ENCODE measurements at regions not wholly inside any gene's neighbourhood (a gene's known extent, or its start where the extent isn't known, plus 50 kb on each side); places are given as distances from the start of the nearest gene placed in this dataset.

GRCh38 chr9:115575147-115575546 lies 457.2 kb upstream of the TNC start:
- TF ChIP-seq MAX (IDR thresholded peaks at IDR 0.05) (no peak), REST (IDR thresholded peaks at IDR 0.05; ENCODE audit: low read depth) (no peak), RAD21 (IDR thresholded peaks at IDR 0.05; ENCODE audit: low read depth) (no peak), YY1 (IDR thresholded peaks at IDR 0.05; ENCODE audit: low read depth) (no peak), CEBPB (IDR thresholded peaks at IDR 0.05) (no peak)

GRCh38 chr9:115587310-115587709 lies 469.4 kb upstream of the TNC start:
- no peak for TF ChIP-seq USF1 (IDR thresholded peaks at IDR 0.05)

- no peak for TF ChIP-seq MAX (IDR thresholded peaks at IDR 0.05)
- 0 out of 2 replicates have a peak, but pooled peaks have one; percentile 46 for TF ChIP-seq NFIC (IDR thresholded peaks at IDR 0.05)
- no peak for TF ChIP-seq USF1 (IDR thresholded peaks at IDR 0.05)
These were observed 472.1 kb upstream of the TNC start for GRCh38 chr9:115590011-115590410.

- TF ChIP-seq FOXM1 (IDR thresholded peaks at IDR 0.05; ENCODE audit: borderline replicate concordance, low read depth) (no peak), NFIC (IDR thresholded peaks at IDR 0.05) (peak; percentile 39), MAX (IDR thresholded peaks at IDR 0.05) (peak; percentile 40; the same call in 1 of the 2 replicates), RAD21 (IDR thresholded peaks at IDR 0.05; ENCODE audit: low read depth) (peak; percentile 93)
These were observed 473.6 kb upstream of the TNC start for GRCh38 chr9:115591584-115591984.

GRCh38 chr9:115593587-115594091 lies 475.7 kb upstream of the TNC start:
- TF ChIP-seq CEBPB (IDR thresholded peaks at IDR 0.05): no peak
- peak; percentile 86 for TF ChIP-seq RAD21 (IDR thresholded peaks at IDR 0.05; ENCODE audit: low read depth)

- TF ChIP-seq YY1 (IDR thresholded peaks at IDR 0.05; ENCODE audit: low read depth): no peak
- no peak for TF ChIP-seq EGR1 (IDR thresholded peaks at IDR 0.05)
- TF ChIP-seq TCF12 (IDR thresholded peaks at IDR 0.05; ENCODE audit: low read depth): no peak
- no peak for TF ChIP-seq TEAD4 (IDR thresholded peaks at IDR 0.05)
- no peak for TF ChIP-seq CEBPB (IDR thresholded peaks at IDR 0.05)
- no peak for TF ChIP-seq ZBTB7A (IDR thresholded peaks at IDR 0.05; ENCODE audit: low read depth)
- no peak for TF ChIP-seq REST (IDR thresholded peaks at IDR 0.05; ENCODE audit: low read depth)
- no peak for TF ChIP-seq NFIC (IDR thresholded peaks at IDR 0.05)
- TF ChIP-seq USF1 (IDR thresholded peaks at IDR 0.05): no peak
- no peak for TF ChIP-seq MAX (IDR thresholded peaks at IDR 0.05)
- no peak for TF ChIP-seq RAD21 (IDR thresholded peaks at IDR 0.05; ENCODE audit: low read depth)
- no peak for TF ChIP-seq TAF1 (IDR thresholded peaks at IDR 0.05; ENCODE audit: low read depth)
- no peak for TF ChIP-seq EP300 (IDR thresholded peaks at IDR 0.05; ENCODE audit: borderline replicate concordance)
- TF ChIP-seq CREB1 (IDR thresholded peaks at IDR 0.05; ENCODE audit: low read depth): no peak
- TF ChIP-seq FOXM1 (IDR thresholded peaks at IDR 0.05; ENCODE audit: borderline replicate concordance, low read depth): no peak
These were observed 476.6 kb upstream of the TNC start for GRCh38 chr9:115594557-115594956.
